HL-60/S4 treated with retinoic acid at 250 ng/mL for 4 days and 3 days (cell line): ENCODE measurements at regions not wholly inside any gene's neighbourhood (a gene's known extent, or its start where the extent isn't known, plus 50 kb on each side); places are given as distances from the start of the nearest gene placed in this dataset.

Source experiments
- in situ Hi-C: fragments of 300-500 bp; cut with MboI; formaldehyde crosslinking; loops from 2 replicates; pipeline ENCODE4 v1.7.0; 2022; ENCODE audit warnings: low sequenced_read_pairs

DNA sequence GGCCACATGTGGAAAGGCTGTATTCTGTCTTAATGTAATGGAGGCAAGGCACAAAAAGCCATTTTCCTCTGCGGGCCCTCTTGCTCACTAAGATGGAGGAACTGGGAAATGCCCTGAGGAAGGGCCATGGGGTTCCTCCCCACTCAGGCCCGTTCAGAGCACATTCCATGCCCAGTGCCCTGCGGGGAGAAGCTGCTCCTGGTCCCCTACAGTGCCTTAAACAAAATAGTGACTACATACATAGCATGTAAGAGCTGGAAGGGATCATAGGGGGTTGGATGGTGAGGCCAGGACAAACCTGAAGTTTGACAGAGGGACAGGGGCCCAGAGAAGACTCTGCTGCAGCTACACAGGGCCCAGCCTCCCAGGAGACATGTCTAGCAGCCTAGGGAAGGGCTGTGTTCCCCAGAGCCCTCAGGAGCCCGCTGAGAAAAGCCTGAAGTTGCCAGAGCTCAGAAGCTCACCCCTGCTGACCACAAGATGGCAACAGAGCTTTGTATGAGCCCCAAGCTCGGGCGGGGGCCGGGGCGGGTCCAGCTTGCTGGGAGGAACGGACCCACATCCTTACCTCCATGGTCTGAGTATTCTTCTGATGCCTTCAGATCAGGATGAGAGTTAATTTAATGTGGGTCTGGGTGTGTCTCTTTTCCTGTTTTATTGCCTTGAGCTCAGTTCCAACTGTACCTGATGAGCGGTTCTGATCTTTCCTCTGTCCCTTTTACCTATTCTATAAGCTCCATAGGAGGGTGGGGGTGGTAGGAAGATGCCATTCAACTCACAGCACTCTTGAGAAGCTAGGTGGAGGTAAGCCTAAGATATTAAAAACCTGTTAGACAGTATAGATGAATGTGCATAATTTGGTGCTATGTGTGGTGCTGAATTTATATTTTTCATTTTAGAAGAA is 242.9 kb downstream of the CDC5L start:
- in situ Hi-C loops: loop anchor here (25.0 kb wide), 2 partner anchors 1082 to 1282 kb away; no protein-coding TSS in a partner anchor

- in situ Hi-C loops: loop anchor here (25.0 kb wide), 2 partner anchors 1080 to 1280 kb away; no protein-coding TSS in a partner anchor
Measured at GRCh38 chr6:44631968-44632367, 244.5 kb downstream of the CDC5L start.

GRCh38 chr6:44634321-44634720 is 246.8 kb downstream of the CDC5L start:
- in situ Hi-C loops: loop anchor here (25.0 kb wide), 2 partner anchors 1078 to 1278 kb away; no protein-coding TSS in a partner anchor

- in situ Hi-C loops: loop anchor here (25.0 kb wide), 2 partner anchors 1077 to 1277 kb away; no protein-coding TSS in a partner anchor
Measured at GRCh38 chr6:44635486-44635885, 248.0 kb downstream of the CDC5L start.

DNA sequence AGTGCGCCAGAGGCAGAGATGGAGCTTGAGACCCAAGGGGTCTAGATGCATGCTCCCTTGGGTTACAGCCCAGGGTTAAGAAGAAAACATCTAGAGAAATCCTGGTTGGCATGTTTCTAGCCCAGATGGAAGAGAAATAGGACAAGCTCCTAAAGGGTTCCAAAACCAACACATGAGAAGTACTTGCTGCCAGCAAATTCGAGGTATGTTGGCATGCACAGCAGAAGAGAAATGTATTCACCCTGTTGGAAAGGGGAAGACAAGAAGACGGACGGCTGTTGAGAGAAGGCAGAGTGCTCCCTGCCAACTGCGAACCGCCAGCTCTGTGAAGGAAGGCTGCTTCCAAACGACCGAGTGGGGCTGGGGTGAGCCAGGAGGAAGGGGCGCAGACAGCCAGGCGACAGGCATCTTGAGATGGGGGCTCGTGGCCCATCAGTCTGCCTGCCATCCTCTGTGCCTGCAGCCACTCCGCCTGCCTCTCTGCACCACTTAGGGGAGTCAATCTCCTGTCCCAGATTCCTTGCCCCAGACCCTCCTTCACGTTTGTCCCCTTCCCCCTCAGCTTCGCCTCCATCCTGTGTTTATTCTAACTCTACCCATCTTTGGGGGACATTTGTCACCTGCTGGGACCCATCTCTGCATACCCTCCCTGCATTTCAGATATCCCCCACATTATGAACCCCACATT is 249.2 kb downstream of the CDC5L start:
- in situ Hi-C loops: loop anchor here (25.0 kb wide), 2 partner anchors 1076 to 1276 kb away; no protein-coding TSS in a partner anchor

- in situ Hi-C loops: loop anchor here (25.0 kb wide), 2 partner anchors 1071 to 1271 kb away; no protein-coding TSS in a partner anchor
Measured at GRCh38 chr6:44641344-44642031, 254.0 kb downstream of the CDC5L start.

DNA sequence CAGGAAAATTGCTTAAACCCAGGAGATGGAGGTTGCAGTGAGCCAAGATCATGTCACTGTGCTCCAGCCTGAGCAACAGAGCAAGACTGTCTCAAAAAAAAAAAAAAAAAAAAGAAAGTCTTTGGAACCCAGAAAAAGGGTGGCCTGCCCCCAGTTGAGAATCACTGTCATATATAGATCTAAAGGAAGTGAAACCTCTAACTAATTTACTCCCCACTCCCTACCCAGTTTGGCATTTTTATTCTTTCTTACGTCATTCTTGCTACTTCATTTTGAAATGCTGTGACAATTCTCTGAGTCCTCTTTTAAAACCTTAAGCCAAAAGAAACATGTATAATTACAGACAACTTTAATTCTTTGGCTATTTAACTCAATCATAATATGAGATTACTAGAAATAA is 254.8 kb downstream of the CDC5L start:
- in situ Hi-C loops: loop anchor here (25.0 kb wide), 2 partner anchors 1070 to 1270 kb away; no protein-coding TSS in a partner anchor

GRCh38 chr6:44642870-44643522 is 255.5 kb downstream of the CDC5L start:
- in situ Hi-C loops: loop anchor here (25.0 kb wide), 2 partner anchors 1069 to 1269 kb away; no protein-coding TSS in a partner anchor

- in situ Hi-C loops: loop anchor here (25.0 kb wide), 2 partner anchors 1067 to 1267 kb away; no protein-coding TSS in a partner anchor
Measured at GRCh38 chr6:44645276-44645675, 257.8 kb downstream of the CDC5L start.

DNA sequence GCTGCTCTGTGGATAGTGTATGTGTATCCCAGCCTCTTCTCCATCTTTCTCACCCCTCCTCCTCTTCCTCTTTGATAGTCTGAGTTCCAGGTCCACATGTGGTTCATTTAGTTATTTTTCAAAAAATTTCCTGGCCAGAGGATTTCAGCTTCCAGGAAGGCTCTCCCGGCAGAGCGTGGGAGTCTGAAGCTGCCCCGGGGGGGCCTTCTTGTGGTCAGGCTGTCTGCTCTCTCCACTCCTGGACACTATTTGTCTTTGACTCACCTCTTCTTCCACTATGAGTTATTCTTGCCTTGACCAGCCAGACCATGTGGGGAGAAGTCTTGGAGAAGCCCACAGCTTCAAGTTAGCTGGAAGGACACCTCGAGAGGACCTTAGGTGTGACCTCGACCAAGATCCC is 258.8 kb downstream of the CDC5L start:
- in situ Hi-C loops: loop anchor here (25.0 kb wide), 2 partner anchors 1066 to 1266 kb away; no protein-coding TSS in a partner anchor

GRCh38 chr6:44649365-44650025 is 262.0 kb downstream of the CDC5L start:
- in situ Hi-C loops: loop anchor here (25.0 kb wide), 2 partner anchors 1063 to 1263 kb away; no protein-coding TSS in a partner anchor

DNA sequence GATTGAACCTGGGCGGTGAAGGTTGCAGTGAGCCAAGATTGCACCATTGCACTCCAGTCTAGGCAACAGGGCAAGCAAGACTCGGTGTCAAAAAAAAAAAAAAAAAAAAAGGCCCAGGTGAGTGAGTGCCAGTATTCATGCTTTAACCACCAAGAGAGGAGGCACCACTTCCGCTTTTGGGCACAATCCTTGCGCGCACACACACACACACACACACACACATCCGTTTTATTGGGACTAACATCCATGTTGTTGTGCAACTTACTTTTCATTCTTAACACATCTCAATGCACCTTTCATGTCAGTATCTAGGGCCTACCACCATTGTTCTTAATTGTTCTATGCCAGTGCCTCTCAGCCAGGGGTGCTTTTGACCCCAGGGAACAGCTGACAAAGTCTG is 263.0 kb downstream of the CDC5L start:
- in situ Hi-C loops: no loop called here

- in situ Hi-C loops: no loop called here
Measured at GRCh38 chr6:44650947-44651346, 263.4 kb downstream of the CDC5L start.

- in situ Hi-C loops: no loop called here
Measured at GRCh38 chr6:44651604-44652003, 264.1 kb downstream of the CDC5L start.

DNA sequence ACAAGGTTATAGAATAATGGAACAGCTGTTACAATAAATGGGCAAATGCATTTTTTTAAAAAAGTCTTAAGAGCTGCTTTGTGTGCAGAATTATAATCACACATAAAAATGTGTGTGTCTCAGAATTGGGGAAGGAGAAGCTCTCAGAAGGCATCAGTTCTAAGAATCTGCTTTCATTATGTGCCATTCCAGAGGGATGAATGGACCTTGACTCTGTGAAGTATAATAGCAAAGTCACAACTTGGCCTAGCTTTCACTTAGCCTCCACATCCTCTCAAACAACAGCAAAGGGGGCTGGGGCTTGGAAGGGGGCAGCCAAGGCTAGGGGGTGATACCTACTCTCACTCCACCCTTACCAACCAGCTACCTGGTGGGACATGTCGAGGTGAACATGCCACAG is 265.0 kb downstream of the CDC5L start:
- in situ Hi-C loops: no loop called here

- in situ Hi-C loops: no loop called here
Measured at GRCh38 chr6:44653091-44653490, 265.6 kb downstream of the CDC5L start.

GRCh38 chr6:44653761-44654218 is 266.3 kb downstream of the CDC5L start:
- in situ Hi-C loops: no loop called here

GRCh38 chr6:44655412-44656342 is 268.2 kb downstream of the CDC5L start:
- in situ Hi-C loops: no loop called here
